AG04449 (cell line): ENCODE measurements at regions not wholly inside any gene's neighbourhood (a gene's known extent, or its start where the extent isn't known, plus 50 kb on each side); places are given as distances from the start of the nearest gene placed in this dataset.

Source experiments
- CTCF ChIA-PET: fragments of 350-600 bp; formaldehyde crosslinking; extraction: SDS; loops from one replicate; lab custom pipeline; 2021; ENCODE audit warnings: antibody characterized with exemption; lab: Yijun Ruan, JAX
- POLR2A ChIA-PET: fragments of 400-600, 350-600 bp; formaldehyde crosslinking; extraction: SDS; loops from one replicate; lab custom pipeline; 2020; ENCODE audit warnings: antibody characterized with exemption, inconsistent platforms; lab: Yijun Ruan, JAX
- DNase-seq: peaks from one replicate; pipeline ENCODE4 v3.0.0-alpha.2; 2010; ENCODE audit warnings: low read depth, low spot score
- H3K4me3 ChIP-seq: 2 replicates; pipeline ENCODE4 v1.5.1; 2011; ENCODE audit warnings: low read depth, mild to moderate bottlenecking, control low read depth, low read length
- TF ChIP-seq, protein P1 (sequence below): IDR thresholded peaks from one replicate; pipeline ENCODE4 v1.5.1; 2011; ENCODE audit warnings: mild to moderate bottlenecking, moderate library complexity, low read length, control low read depth, inconsistent platforms; ENCODE audit not compliant: insufficient read depth; ENCODE audit errors: missing control alignments

DNA sequence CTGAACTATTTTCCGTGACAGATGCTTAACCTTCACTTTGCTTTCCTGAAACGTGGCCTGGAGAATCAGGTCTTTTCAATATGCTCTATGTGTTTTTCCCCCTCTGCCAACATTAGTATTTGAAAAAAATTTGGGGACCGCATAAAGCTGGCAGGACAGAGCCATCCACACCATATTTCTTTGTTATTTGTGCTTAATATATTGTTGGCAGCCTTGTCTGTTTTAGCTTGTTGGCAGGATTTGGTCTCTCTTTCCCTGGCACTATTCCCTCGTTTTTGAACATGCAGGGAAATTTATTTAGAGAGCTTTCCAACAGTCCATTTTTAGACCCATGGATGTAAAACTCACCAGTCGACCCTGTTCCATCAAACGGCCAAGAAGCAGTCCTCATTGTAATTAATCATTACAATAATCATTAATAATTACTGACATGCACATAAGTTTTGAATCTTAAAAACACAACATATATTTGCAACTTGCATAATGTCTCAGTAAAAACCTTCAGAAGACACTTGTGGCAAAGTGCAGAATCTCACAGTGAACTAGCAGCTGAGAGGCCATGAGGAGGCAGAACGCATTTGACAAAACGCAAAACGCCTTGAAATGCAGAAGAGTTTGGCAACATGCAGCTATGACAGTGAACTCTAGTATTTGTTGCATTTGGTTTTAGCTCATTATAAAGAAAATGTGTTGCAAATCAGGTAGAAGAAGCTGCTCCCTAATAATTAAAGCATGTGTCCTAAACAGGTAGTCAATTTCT lies 514.2 kb downstream of the C6orf118 start:
- CTCF ChIA-PET = no interaction called here
- POLR2A ChIA-PET = no interaction called here
- DNase-seq = no peak
- H3K4me3 ChIP-seq = no peak overlapping the region
- TF ChIP-seq, protein P1, sequence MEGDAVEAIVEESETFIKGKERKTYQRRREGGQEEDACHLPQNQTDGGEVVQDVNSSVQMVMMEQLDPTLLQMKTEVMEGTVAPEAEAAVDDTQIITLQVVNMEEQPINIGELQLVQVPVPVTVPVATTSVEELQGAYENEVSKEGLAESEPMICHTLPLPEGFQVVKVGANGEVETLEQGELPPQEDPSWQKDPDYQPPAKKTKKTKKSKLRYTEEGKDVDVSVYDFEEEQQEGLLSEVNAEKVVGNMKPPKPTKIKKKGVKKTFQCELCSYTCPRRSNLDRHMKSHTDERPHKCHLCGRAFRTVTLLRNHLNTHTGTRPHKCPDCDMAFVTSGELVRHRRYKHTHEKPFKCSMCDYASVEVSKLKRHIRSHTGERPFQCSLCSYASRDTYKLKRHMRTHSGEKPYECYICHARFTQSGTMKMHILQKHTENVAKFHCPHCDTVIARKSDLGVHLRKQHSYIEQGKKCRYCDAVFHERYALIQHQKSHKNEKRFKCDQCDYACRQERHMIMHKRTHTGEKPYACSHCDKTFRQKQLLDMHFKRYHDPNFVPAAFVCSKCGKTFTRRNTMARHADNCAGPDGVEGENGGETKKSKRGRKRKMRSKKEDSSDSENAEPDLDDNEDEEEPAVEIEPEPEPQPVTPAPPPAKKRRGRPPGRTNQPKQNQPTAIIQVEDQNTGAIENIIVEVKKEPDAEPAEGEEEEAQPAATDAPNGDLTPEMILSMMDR = no peak

DNA sequence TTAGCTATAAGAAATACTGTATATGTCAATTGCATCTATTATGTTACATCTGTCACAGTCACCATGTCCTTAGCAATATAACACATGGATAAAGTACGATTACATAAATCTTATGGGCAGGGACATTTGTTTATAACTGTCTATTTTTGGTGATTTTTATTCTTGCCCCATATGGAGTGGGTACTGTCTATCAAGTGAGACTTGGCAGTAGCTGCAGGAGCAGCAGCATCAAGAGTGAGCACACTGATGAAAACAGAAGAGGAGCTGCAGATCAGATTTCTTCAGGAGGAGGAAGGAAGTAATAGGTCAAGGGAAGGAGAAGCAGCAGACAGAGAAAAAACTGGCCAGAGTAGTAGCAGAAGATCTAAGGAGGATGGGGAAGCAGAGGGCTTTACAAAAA lies 516.7 kb downstream of the C6orf118 start:
- ChIA-PET POLR2A (no interaction called here), CTCF (no interaction called here)
- TF ChIP-seq, protein P1 = no peak
- no peak overlapping the region for H3K4me3 ChIP-seq
- DNase-seq = no peak

DNA sequence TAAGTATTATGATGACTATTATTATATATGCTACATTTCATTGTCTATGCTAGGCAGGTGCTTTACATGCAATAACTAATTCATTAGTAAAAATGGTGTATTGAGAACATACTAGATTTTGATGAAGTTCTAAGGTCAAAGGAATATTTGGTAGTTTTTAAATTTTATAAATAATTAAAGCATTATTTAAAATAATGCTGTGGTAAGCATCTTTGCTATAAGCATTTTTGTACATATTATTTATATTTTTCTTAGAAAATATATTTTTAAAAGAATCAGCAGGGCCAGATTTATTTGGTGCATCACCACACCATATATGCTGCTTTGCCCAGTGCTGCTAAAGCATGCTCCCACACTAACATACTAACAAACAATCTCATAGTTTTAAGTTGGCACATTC lies 517.9 kb downstream of the C6orf118 start:
- ChIA-PET POLR2A (no interaction called here), CTCF (no interaction called here)
- TF ChIP-seq, protein P1 = no peak
- no peak overlapping the region for H3K4me3 ChIP-seq
- DNase-seq = no peak

DNA sequence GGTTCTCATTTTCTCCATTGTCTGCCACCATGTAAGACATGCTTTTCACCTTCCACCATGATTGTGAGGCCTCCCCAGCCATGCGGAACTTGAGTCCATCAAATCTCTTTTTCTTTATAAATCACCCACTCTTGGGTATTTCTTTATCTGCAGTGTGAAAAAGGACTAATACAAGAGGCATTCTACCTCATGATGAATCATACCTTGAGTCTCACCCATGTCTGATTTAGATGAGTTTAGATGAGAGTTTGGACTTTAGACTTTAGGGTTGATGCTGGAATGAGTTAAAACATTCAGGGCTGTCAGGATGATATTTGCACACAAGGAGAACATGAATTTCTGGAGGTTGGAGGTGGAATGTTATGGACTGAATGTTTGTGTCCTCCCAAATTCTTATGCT lies 545.6 kb downstream of the C6orf118 start:
- DNase-seq = no peak
- no peak overlapping the region for H3K4me3 ChIP-seq
- CTCF ChIA-PET = no interaction called here
- POLR2A ChIA-PET = no interaction called here
- TF ChIP-seq, protein P1 = no peak

DNA sequence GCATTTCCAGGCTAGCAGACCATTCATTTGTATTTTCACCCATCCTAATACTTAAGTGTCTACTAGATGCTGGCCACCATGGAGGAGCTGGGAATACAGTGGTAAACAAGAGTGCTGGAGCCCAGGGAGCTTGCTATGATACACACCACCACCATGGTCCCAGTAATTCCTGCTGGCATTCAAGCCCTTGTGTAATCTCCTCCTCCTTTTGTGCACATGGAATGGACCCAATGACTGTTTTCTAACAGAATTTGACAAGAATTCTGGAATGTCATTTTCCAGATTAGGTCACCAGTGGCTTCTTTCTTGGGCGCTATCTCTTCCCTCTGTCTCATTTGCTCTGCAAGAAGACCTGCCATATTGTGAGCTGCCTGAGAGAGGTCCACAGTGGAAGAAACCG lies 552.0 kb downstream of the C6orf118 start:
- H3K4me3 ChIP-seq = no peak overlapping the region
- ChIA-PET POLR2A (no interaction called here), CTCF (no interaction called here)
- TF ChIP-seq, protein P1 = no peak
- no peak for DNase-seq

DNA sequence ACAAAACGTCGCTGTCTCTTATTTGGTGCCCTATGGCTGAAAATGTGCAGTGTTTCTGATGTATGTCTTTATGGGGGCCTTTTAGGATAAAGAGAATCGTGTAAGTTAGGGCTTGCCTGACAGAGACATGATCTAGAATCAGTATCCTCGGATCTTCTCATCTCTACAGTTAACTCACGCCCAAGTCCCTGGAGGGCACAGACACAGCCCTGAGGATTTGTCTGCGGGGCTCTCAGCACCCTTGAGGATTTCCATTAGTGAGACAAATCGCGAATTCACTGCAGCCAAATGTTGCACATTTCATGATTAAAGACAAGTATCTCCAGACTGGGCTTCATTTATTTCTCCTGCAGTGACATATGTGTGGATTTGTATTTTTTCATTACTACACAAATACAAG lies 552.7 kb downstream of the C6orf118 start:
- H3K4me3 ChIP-seq = no peak overlapping the region
- CTCF ChIA-PET = no interaction called here
- POLR2A ChIA-PET = no interaction called here
- no peak for DNase-seq
- TF ChIP-seq, protein P1 = no peak
